WTC11 (cell line): ENCODE measurements at regions not wholly inside any gene's neighbourhood (a gene's known extent, or its start where the extent isn't known, plus 50 kb on each side); places are given as distances from the start of the nearest gene placed in this dataset.
A peak's percentile ranks its signal among the peaks of the same experiment; 100 is the strongest.
"Not testable (repeated sequence)": the region's sequence is repeated elsewhere in the genome, so short reads cannot be mapped to it uniquely, and the experiment has no call there.

Source experiments
- ATAC-seq: fragments of 200-7000 bp; cut with Tn5 transposase; 2 replicates; pipeline ENCODE4 v1.10.0; 2021; ENCODE audit warnings: mild to moderate bottlenecking, moderate library complexity
- CTCF ChIA-PET: fragments of 300-600 bp; sonication (Branson Sonifier 250); formaldehyde crosslinking; loops from one replicate; lab custom pipeline; 2021; ENCODE audit warnings: antibody characterized with exemption; lab: Charles Lee
- POLR2A ChIA-PET: fragments of 350-600 bp; sonication (Branson Sonifier 250); formaldehyde crosslinking; loops from one replicate; lab custom pipeline; 2021; ENCODE audit warnings: antibody characterized with exemption; lab: Charles Lee
- DNase-seq: peaks from one replicate; pipeline ENCODE4 v3.0.0; 2021; ENCODE audit warnings: low spot score
- H3K27ac Mint-ChIP-seq: 2 replicates; pipeline ENCODE4 v1.8.0; 2021; ENCODE audit warnings: mixed read lengths
- H3K27me3 Mint-ChIP-seq: 2 replicates; pipeline ENCODE4 v1.8.0; 2021; ENCODE audit warnings: low read depth, mild to moderate bottlenecking, moderate library complexity, mixed read lengths
- H3K36me3 Mint-ChIP-seq: 2 replicates; pipeline ENCODE4 v1.8.0; 2021; ENCODE audit warnings: mixed read lengths
- H3K4me1 Mint-ChIP-seq: 2 replicates; pipeline ENCODE4 v1.8.0; 2022; ENCODE audit warnings: mixed read lengths
- H3K4me3 Mint-ChIP-seq: 2 replicates; pipeline ENCODE4 v1.8.0; 2021; ENCODE audit warnings: mild to moderate bottlenecking, moderate library complexity, mixed read lengths
- H3K9me3 Mint-ChIP-seq: 2 replicates; pipeline ENCODE4 v1.8.0; 2021; ENCODE audit warnings: mixed read lengths
- CREB1 ChIP-seq: sonication (generic); formaldehyde crosslinking; IDR thresholded peaks from 2 replicates; pipeline ENCODE4 v1.8.0; 2023; ENCODE audit warnings: mild to moderate bottlenecking, missing genetic modification reagents
- JAZF1 ChIP-seq: fragments of 250-450 bp; sonication (Bioruptor Pico); IDR thresholded peaks from 2 replicates; pipeline ENCODE4 v1.9.0; 2021; ENCODE audit warnings: moderate library complexity, mild to moderate bottlenecking, inconsistent platforms
- MLX ChIP-seq: sonication (generic); formaldehyde crosslinking; IDR thresholded peaks from 2 replicates; pipeline ENCODE4 v1.8.1; 2023; ENCODE audit warnings: mild to moderate bottlenecking, missing genetic modification reagents, moderate library complexity
- NFATC4 ChIP-seq: fragments of 250-450 bp; sonication (Bioruptor Pico); IDR thresholded peaks from 2 replicates; pipeline ENCODE4 v1.9.0; 2021; ENCODE audit warnings: mild to moderate bottlenecking
- NR3C1 ChIP-seq: sonication (generic); formaldehyde crosslinking; conservative IDR thresholded peaks from 2 replicates; pipeline ENCODE4 v1.8.1; 2023; ENCODE audit warnings: low read depth, mild to moderate bottlenecking, missing genetic modification reagents
- PRRX2 ChIP-seq: fragments of 250-450 bp; sonication (Bioruptor Pico); IDR thresholded peaks from 2 replicates; pipeline ENCODE4 v1.8.0; 2021; ENCODE audit warnings: mild to moderate bottlenecking
- SP1 ChIP-seq: sonication (generic); formaldehyde crosslinking; conservative IDR thresholded peaks from 2 replicates; pipeline ENCODE4 v1.8.1; 2022; ENCODE audit warnings: missing genetic modification reagents
- ZNF121 ChIP-seq: sonication (generic); formaldehyde crosslinking; IDR thresholded peaks from 2 replicates; pipeline ENCODE4 v1.8.0; 2023; ENCODE audit warnings: missing genetic modification reagents
- ZNF396 ChIP-seq: fragments of 250-450 bp; sonication (Bioruptor Pico); IDR thresholded peaks from 2 replicates; pipeline ENCODE4 v1.8.0; 2021; ENCODE audit warnings: mild to moderate bottlenecking, moderate library complexity, borderline replicate concordance
- ZSCAN18 ChIP-seq: fragments of 250-450 bp; sonication (Bioruptor Pico); IDR thresholded peaks from 2 replicates; pipeline ENCODE4 v2.1.2; 2022; ENCODE audit warnings: mild to moderate bottlenecking, moderate library complexity
- TF ChIP-seq, protein P1 (sequence below): sonication (generic); formaldehyde crosslinking; IDR thresholded peaks from 2 replicates; pipeline ENCODE4 v1.8.0; 2022; ENCODE audit warnings: missing genetic modification reagents
- TF ChIP-seq, protein P2 (sequence below): fragments of 250-450 bp; sonication (Bioruptor Pico); conservative IDR thresholded peaks from 2 replicates; pipeline ENCODE4 v1.9.0; 2021; ENCODE audit warnings: mild to moderate bottlenecking
- TF ChIP-seq, protein P3 (sequence below): fragments of 250-450 bp; sonication (Bioruptor Pico); IDR thresholded peaks from 2 replicates; pipeline ENCODE4 v1.9.0; 2021; ENCODE audit warnings: mild to moderate bottlenecking
- TF ChIP-seq, protein P4 (sequence below): sonication (generic); formaldehyde crosslinking; IDR thresholded peaks from 2 replicates; pipeline ENCODE4 v1.8.1; 2022; ENCODE audit warnings: missing genetic modification reagents, borderline replicate concordance
- TF ChIP-seq, protein P5 (sequence below): sonication (generic); formaldehyde crosslinking; IDR thresholded peaks from 2 replicates; pipeline ENCODE4 v1.8.1; 2023; ENCODE audit warnings: mild to moderate bottlenecking, missing genetic modification reagents, borderline replicate concordance

DNA sequence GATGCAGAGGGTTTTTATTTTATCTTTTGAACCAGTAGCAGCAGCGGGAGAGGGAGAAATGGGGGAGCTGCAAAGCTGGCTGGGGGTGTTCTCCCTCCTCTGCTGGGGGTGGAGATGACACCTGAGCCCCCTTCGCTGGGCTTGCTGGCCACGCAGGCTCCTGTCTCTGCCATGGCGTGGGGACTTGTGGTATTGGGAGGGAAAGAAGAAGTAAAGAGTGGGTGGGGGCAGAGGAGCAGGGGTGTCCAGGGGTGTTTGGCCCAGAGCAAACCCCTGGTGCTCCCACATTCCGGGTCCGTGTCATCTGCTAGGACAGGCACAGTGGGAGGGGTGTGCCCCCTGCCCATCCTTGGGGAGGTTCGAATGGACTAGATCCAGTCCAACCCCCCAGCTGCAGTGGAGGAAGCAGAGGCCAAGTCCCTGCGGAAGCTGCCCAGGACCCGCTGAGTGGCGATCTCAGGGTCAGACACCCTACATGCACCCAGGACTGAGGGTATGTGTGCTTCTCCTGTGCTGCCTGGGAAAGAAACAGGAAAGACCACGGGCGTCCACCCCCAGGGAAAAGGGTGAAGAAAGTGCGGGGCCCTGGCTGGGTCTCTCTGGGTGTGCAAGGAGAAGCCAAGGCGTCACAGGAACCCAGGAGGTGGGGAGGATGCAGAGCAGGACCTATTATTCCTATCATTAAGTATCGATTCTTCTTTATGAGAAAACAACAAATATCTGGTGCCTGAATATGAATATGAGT, 163.2 kb downstream of the TRIM43 start:
- H3K27me3 Mint-ChIP-seq, CTCF ChIA-PET, ATAC-seq, H3K4me1 Mint-ChIP-seq, H3K36me3 Mint-ChIP-seq, H3K27ac Mint-ChIP-seq, POLR2A ChIA-PET, DNase-seq, H3K4me3 Mint-ChIP-seq, H3K9me3 Mint-ChIP-seq: not testable (repeated sequence)

DNA sequence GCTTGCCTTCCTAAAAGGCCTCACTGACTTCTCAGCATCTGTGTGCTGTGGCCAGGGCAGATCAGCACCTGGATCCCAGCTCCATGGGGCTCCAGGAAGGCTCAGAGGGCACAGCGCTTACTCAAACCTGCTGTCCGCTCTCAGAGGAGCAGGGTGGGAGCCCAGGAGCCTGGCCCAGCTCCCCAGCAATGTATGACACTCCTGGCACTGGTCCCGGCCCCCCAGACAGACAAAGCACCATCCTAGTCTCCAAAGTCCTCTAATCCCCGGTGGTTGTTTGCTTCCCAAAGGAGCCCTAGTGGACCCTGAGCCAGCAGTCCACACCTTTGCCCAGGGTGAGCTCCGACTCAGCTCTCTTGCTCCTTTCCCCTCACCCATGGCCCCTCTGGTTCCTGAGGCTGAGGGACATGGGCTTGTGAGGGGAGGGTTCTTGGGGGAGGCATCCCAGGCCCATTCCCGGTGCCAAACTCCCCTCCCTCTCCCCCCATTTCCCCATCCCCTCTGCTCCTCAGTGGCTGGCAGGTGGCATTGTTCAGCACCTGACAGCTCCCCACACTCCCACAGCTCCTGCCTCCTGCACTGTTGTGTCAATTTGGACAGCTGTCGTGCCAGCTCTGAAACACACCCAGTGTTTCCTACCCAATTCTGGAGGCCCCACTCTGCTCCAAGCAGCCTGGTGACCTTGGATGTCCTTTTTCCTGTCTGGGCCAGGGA, 164.3 kb downstream of the TRIM43 start:
- H3K36me3 Mint-ChIP-seq, H3K4me3 Mint-ChIP-seq, POLR2A ChIA-PET, H3K4me1 Mint-ChIP-seq, DNase-seq, CTCF ChIA-PET, H3K27me3 Mint-ChIP-seq, H3K9me3 Mint-ChIP-seq, H3K27ac Mint-ChIP-seq: not testable (repeated sequence)
- peak; percentile 34; the same call in 1 of the 2 replicates for ATAC-seq

DNA sequence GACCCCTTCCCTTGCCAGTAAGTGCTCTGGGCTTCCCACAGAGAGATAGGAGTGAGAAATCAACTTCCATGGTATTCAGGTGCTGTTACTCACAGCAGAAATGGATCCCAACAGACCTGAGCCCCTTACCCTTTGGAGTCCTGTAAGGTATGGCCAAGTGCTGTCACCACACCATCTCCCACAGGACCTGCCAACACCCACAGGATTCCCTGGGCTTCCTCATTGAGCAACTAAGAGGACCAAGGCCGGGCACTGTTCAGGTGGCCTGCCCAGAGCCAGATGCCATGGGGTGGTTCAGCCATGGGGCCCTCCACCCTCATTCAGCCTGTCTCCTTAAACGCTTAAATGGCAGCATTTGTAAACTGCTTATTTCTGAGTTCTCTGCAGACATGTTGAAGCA, 166.2 kb downstream of the TRIM43 start:
- no peak overlapping the region for H3K27ac Mint-ChIP-seq
- DNase-seq (no peak), ATAC-seq (no peak)
- no peak overlapping the region for H3K4me3 Mint-ChIP-seq
- H3K4me1 Mint-ChIP-seq: no peaks in the 10 kb centered on the region
- POLR2A ChIA-PET: no interaction called here
- H3K27me3 Mint-ChIP-seq: no peaks in the 10 kb centered on the region
- CTCF ChIA-PET: no interaction called here
- no peaks in the 10 kb centered on the region for H3K9me3 Mint-ChIP-seq
- H3K36me3 Mint-ChIP-seq: no peaks in the 10 kb centered on the region
- TF ChIP-seq ZNF121 (CRISPR knock-in tag) (no peak), NFATC4 (CRISPR knock-in tag) (no peak), CREB1 (no peak), JAZF1 (no peak), ZNF396 (CRISPR knock-in tag) (no peak), SP1 (CRISPR knock-in tag) (no peak), NR3C1 (no peak), PRRX2 (CRISPR knock-in tag) (no peak), MLX (CRISPR knock-in tag) (no peak), ZSCAN18 (CRISPR knock-in tag) (no peak)
- TF ChIP-seq, protein P1, sequence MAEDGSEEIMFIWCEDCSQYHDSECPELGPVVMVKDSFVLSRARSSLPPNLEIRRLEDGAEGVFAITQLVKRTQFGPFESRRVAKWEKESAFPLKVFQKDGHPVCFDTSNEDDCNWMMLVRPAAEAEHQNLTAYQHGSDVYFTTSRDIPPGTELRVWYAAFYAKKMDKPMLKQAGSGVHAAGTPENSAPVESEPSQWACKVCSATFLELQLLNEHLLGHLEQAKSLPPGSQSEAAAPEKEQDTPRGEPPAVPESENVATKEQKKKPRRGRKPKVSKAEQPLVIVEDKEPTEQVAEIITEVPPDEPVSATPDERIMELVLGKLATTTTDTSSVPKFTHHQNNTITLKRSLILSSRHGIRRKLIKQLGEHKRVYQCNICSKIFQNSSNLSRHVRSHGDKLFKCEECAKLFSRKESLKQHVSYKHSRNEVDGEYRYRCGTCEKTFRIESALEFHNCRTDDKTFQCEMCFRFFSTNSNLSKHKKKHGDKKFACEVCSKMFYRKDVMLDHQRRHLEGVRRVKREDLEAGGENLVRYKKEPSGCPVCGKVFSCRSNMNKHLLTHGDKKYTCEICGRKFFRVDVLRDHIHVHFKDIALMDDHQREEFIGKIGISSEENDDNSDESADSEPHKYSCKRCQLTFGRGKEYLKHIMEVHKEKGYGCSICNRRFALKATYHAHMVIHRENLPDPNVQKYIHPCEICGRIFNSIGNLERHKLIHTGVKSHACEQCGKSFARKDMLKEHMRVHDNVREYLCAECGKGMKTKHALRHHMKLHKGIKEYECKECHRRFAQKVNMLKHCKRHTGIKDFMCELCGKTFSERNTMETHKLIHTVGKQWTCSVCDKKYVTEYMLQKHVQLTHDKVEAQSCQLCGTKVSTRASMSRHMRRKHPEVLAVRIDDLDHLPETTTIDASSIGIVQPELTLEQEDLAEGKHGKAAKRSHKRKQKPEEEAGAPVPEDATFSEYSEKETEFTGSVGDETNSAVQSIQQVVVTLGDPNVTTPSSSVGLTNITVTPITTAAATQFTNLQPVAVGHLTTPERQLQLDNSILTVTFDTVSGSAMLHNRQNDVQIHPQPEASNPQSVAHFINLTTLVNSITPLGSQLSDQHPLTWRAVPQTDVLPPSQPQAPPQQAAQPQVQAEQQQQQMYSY (CRISPR knock-in tag): no peak
- TF ChIP-seq, protein P2, sequence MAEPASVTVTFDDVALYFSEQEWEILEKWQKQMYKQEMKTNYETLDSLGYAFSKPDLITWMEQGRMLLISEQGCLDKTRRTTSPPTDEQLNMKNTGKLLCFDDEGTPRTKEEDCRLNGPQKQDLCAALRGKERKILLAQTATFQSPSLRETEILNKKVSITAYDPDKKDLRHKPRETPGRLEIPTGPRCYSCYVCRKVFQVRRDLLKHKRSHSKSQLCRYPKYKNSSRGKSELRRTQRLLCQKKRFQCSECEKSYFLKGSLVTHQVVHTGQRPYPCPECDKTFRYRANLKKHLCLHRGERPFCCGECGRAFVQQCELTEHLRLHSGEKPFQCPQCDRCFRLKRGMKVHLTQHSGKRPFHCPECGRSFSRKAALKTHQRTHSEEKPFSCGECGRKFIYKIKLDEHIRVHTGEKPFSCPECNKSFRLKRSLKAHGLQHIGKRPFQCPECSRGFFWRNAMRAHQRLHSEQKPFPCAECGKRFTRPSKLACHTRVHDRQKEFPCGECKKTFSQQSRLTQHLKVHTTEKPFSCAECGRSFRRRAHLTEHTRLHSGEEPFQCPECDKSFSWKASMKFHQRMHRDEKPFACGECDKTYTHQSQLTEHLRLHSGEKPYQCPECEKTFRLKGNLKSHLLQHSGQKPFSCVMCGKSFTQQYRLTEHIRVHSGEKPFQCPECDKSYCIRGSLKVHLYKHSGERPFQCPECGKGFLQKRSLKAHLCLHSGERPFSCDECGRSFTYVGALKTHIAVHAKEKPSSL (CRISPR knock-in tag): no peak
- TF ChIP-seq, protein P3, sequence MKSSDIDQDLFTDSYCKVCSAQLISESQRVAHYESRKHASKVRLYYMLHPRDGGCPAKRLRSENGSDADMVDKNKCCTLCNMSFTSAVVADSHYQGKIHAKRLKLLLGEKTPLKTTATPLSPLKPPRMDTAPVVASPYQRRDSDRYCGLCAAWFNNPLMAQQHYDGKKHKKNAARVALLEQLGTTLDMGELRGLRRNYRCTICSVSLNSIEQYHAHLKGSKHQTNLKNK: no peak
- TF ChIP-seq, protein P4, sequence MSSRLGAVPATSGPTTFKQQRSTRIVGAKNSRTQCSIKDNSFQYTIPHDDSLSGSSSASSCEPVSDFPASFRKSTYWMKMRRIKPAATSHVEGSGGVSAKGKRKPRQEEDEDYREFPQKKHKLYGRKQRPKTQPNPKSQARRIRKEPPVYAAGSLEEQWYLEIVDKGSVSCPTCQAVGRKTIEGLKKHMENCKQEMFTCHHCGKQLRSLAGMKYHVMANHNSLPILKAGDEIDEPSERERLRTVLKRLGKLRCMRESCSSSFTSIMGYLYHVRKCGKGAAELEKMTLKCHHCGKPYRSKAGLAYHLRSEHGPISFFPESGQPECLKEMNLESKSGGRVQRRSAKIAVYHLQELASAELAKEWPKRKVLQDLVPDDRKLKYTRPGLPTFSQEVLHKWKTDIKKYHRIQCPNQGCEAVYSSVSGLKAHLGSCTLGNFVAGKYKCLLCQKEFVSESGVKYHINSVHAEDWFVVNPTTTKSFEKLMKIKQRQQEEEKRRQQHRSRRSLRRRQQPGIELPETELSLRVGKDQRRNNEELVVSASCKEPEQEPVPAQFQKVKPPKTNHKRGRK (CRISPR knock-in tag): no peak
- TF ChIP-seq, protein P5, sequence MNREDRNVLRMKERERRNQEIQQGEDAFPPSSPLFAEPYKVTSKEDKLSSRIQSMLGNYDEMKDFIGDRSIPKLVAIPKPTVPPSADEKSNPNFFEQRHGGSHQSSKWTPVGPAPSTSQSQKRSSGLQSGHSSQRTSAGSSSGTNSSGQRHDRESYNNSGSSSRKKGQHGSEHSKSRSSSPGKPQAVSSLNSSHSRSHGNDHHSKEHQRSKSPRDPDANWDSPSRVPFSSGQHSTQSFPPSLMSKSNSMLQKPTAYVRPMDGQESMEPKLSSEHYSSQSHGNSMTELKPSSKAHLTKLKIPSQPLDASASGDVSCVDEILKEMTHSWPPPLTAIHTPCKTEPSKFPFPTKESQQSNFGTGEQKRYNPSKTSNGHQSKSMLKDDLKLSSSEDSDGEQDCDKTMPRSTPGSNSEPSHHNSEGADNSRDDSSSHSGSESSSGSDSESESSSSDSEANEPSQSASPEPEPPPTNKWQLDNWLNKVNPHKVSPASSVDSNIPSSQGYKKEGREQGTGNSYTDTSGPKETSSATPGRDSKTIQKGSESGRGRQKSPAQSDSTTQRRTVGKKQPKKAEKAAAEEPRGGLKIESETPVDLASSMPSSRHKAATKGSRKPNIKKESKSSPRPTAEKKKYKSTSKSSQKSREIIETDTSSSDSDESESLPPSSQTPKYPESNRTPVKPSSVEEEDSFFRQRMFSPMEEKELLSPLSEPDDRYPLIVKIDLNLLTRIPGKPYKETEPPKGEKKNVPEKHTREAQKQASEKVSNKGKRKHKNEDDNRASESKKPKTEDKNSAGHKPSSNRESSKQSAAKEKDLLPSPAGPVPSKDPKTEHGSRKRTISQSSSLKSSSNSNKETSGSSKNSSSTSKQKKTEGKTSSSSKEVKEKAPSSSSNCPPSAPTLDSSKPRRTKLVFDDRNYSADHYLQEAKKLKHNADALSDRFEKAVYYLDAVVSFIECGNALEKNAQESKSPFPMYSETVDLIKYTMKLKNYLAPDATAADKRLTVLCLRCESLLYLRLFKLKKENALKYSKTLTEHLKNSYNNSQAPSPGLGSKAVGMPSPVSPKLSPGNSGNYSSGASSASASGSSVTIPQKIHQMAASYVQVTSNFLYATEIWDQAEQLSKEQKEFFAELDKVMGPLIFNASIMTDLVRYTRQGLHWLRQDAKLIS: no peak
